Renal pelvis (tissue), 1 donor: ENCODE measurements at regions not wholly inside any gene's neighbourhood (a gene's known extent, or its start where the extent isn't known, plus 50 kb on each side); places are given as distances from the start of the nearest gene placed in this dataset.
A peak's percentile ranks its signal among the peaks of the same experiment; 100 is the strongest.

Experiments used
- DNase-seq: peaks from one replicate; pipeline ENCODE4 v3.0.0-alpha.2; 2013

GRCh38 chr16:85291302-85292148 is 179.3 kb upstream of the CIBAR2 start:
- DNase-seq: no peak

GRCh38 chr16:85293458-85293857 is 181.2 kb upstream of the CIBAR2 start:
- no peak for DNase-seq

- no peak for DNase-seq
Observed at GRCh38 chr16:85293904-85294642, 181.8 kb upstream of the CIBAR2 start.

- no peak for DNase-seq
Observed at GRCh38 chr16:85294810-85295508, 182.7 kb upstream of the CIBAR2 start.

GRCh38 chr16:85296859-85297660 is 184.8 kb upstream of the CIBAR2 start:
- no peak for DNase-seq

- no peak for DNase-seq
Observed at GRCh38 chr16:85297881-85298280, 185.6 kb upstream of the CIBAR2 start.

GRCh38 chr16:85300406-85300968 is 188.2 kb upstream of the CIBAR2 start:
- peak; percentile 55 for DNase-seq

- DNase-seq: no peak
Observed at GRCh38 chr16:85301231-85301630, 189.0 kb upstream of the CIBAR2 start.

GRCh38 chr16:85302018-85302847 is 190.0 kb upstream of the CIBAR2 start:
- peak; percentile 42 for DNase-seq

- DNase-seq: no peak
Observed at GRCh38 chr16:85302848-85303353, 190.6 kb upstream of the CIBAR2 start.

- DNase-seq: peak; percentile 57
Observed at GRCh38 chr16:85303354-85303883, 191.1 kb upstream of the CIBAR2 start.

- DNase-seq: no peak
Observed at GRCh38 chr16:85304337-85304736, 192.1 kb upstream of the CIBAR2 start.

- DNase-seq: peak; percentile 60
Observed at GRCh38 chr16:85306071-85306792, 194.0 kb upstream of the CIBAR2 start.

GRCh38 chr16:85306793-85307551 is 194.7 kb upstream of the CIBAR2 start:
- DNase-seq: no peak

GRCh38 chr16:85307552-85308364 is 195.5 kb upstream of the CIBAR2 start:
- no peak for DNase-seq

- no peak for DNase-seq
Observed at GRCh38 chr16:85308611-85309540, 196.6 kb upstream of the CIBAR2 start.
